ENCODE measurements at regions not wholly inside any gene's neighbourhood (a gene's known extent, or its start where the extent isn't known, plus 50 kb on each side); places are given as distances from the start of the nearest gene placed in this dataset.
"Not testable (repeated sequence)": the region's sequence is repeated elsewhere in the genome, so short reads cannot be mapped to it uniquely, and the experiment has no call there.

GRCh38 chr1:194730304-194730703, 1543.9 kb upstream of the B3GALT2 start:
- DNase-seq, result no peak

- no peak for DNase-seq
These were observed 1536.7 kb upstream of the B3GALT2 start for GRCh38 chr1:194723067-194723466.

- no peak for DNase-seq
These were observed 1531.5 kb upstream of the B3GALT2 start for GRCh38 chr1:194717941-194718340.

- DNase-seq, result no peak
These were observed 1530.9 kb upstream of the B3GALT2 start for GRCh38 chr1:194717334-194717733.

- no peak for DNase-seq
These were observed 1524.3 kb upstream of the B3GALT2 start for GRCh38 chr1:194710671-194711070.

- DNase-seq, result no peak
These were observed 1523.0 kb upstream of the B3GALT2 start for GRCh38 chr1:194709439-194709838.

- no peak for DNase-seq
These were observed 1520.7 kb upstream of the B3GALT2 start for GRCh38 chr1:194707074-194707473.

GRCh38 chr1:194705123-194705854, 1518.9 kb upstream of the B3GALT2 start:
- no peak for DNase-seq

- no peak for DNase-seq
These were observed 1512.5 kb upstream of the B3GALT2 start for GRCh38 chr1:194698908-194699318.

GRCh38 chr1:194693244-194693643, 1506.8 kb upstream of the B3GALT2 start:
- DNase-seq, result no peak

GRCh38 chr1:194684636-194685035, 1498.2 kb upstream of the B3GALT2 start:
- DNase-seq, result no peak

- no peak for DNase-seq
These were observed 1471.7 kb upstream of the B3GALT2 start for GRCh38 chr1:194658090-194658439.

GRCh38 chr1:194654956-194655355, 1468.5 kb upstream of the B3GALT2 start:
- DNase-seq, result peak in 13 of 56 donors; percentile 1 to 62 (median 10)

- DNase-seq, result no peak
These were observed 1467.0 kb upstream of the B3GALT2 start for GRCh38 chr1:194653385-194653784.

GRCh38 chr1:194647118-194647517, 1460.7 kb upstream of the B3GALT2 start:
- DNase-seq, result no peak

- DNase-seq, result no peak
These were observed 1458.1 kb upstream of the B3GALT2 start for GRCh38 chr1:194644528-194644927.

- DNase-seq, result no peak
These were observed 1453.9 kb upstream of the B3GALT2 start for GRCh38 chr1:194640322-194640721.

- DNase-seq, result no peak
These were observed 1442.6 kb upstream of the B3GALT2 start for GRCh38 chr1:194629011-194629410.

GRCh38 chr1:194624833-194625232, 1438.4 kb upstream of the B3GALT2 start:
- no peak for DNase-seq

GRCh38 chr1:194618101-194618500, 1431.7 kb upstream of the B3GALT2 start:
- no peak for DNase-seq

GRCh38 chr1:194617272-194617671, 1430.9 kb upstream of the B3GALT2 start:
- DNase-seq, result not testable (repeated sequence)

- DNase-seq, result no peak
These were observed 1430.4 kb upstream of the B3GALT2 start for GRCh38 chr1:194616835-194617234.

GRCh38 chr1:194602184-194602583, 1415.8 kb upstream of the B3GALT2 start:
- no peak for DNase-seq

- no peak for DNase-seq
These were observed 1414.3 kb upstream of the B3GALT2 start for GRCh38 chr1:194600716-194601115.
